HL-60 (cell line): ENCODE measurements at regions not wholly inside any gene's neighbourhood (a gene's known extent, or its start where the extent isn't known, plus 50 kb on each side); places are given as distances from the start of the nearest gene placed in this dataset.

Source experiments
- DNase-seq, 2 experiments: peaks; one replicate each; pipeline ENCODE4 v3.0.0-alpha.2; 2010 to 2020; ENCODE audit warnings: low read depth in 1 of 2, low spot score in 1 of 2
- H3K27ac ChIP-seq: fragments of 250-450 bp; sonication (Bioruptor Pico); replicated peaks from 2 replicates; pipeline ENCODE4 v1.5.1; 2020; ENCODE audit warnings: mild to moderate bottlenecking, moderate library complexity
- H3K27me3 ChIP-seq: fragments of 250-450 bp; sonication (Bioruptor Pico); 2 replicates; pipeline ENCODE4 v1.5.1; 2021; ENCODE audit warnings: mild to moderate bottlenecking, moderate library complexity; ENCODE audit not compliant: insufficient read depth, poor library complexity, severe bottlenecking
- H3K4me3 ChIP-seq: replicated peaks from 2 replicates; pipeline ENCODE4 v1.5.1; 2011; ENCODE audit warnings: mild to moderate bottlenecking, control low read depth, low read length; ENCODE audit not compliant: insufficient read depth
- CTCF ChIP-seq: IDR thresholded peaks from one replicate; pipeline ENCODE4 v1.5.1; 2011; ENCODE audit warnings: low read length, control low read depth, inconsistent platforms; ENCODE audit not compliant: insufficient read depth
- GABPA ChIP-seq: IDR thresholded peaks from 2 replicates; pipeline ENCODE4 v1.6.1; 2012; ENCODE audit warnings: low read depth
- POLR2AphosphoS5 ChIP-seq: IDR thresholded peaks from 2 replicates; pipeline ENCODE4 v1.6.1; 2012; ENCODE audit warnings: low read depth
- REST ChIP-seq: IDR thresholded peaks from 2 replicates; pipeline ENCODE4 v1.6.1; 2012; ENCODE audit warnings: low read depth; ENCODE audit not compliant: insufficient replicate concordance
- SPI1 ChIP-seq: IDR thresholded peaks from 2 replicates; pipeline ENCODE4 v1.6.1; 2012; ENCODE audit warnings: low read depth, mild to moderate bottlenecking, borderline replicate concordance

GRCh38 chr13:32905063-32905863, 111.0 kb upstream of the KL start:
- no peak for TF ChIP-seq POLR2AphosphoS5
- TF ChIP-seq CTCF = no peak
- no peak for TF ChIP-seq SPI1
- TF ChIP-seq GABPA = no peak
- TF ChIP-seq REST = no peak
- peak in 1 of 2 experiments; percentile 48 for DNase-seq
- H3K4me3 ChIP-seq = no peak overlapping the region
- H3K27ac ChIP-seq = no peak overlapping the region
- no peaks in the 10 kb centered on the region for H3K27me3 ChIP-seq

GRCh38 chr13:32905864-32906180, 110.4 kb upstream of the KL start:
- Histone ChIP-seq H3K27ac (no peak overlapping the region), H3K27me3 (no peaks in the 10 kb centered on the region), H3K4me3 (no peak overlapping the region)
- DNase-seq = no peak
- TF ChIP-seq GABPA = no peak
- TF ChIP-seq POLR2AphosphoS5 = no peak
- no peak for TF ChIP-seq CTCF
- no peak for TF ChIP-seq SPI1
- no peak for TF ChIP-seq REST

- DNase-seq = no peak
- no peaks in the 10 kb centered on the region for H3K27me3 ChIP-seq
- no peak overlapping the region for H3K4me3 ChIP-seq
- no peak overlapping the region for H3K27ac ChIP-seq
- TF ChIP-seq GABPA (no peak), POLR2AphosphoS5 (no peak), SPI1 (no peak), CTCF (no peak), REST (no peak)
These were observed 109.0 kb upstream of the KL start for GRCh38 chr13:32907211-32907610.
